KBM-7 (cell line): ENCODE measurements at regions not wholly inside any gene's neighbourhood (a gene's known extent, or its start where the extent isn't known, plus 50 kb on each side); places are given as distances from the start of the nearest gene placed in this dataset.

Experiments used
- DNase-seq: peaks from one replicate; pipeline ENCODE4 v3.0.0-alpha.2; 2015
- in situ Hi-C: fragments of 300-500 bp; cut with MboI; formaldehyde crosslinking; loops from 2 replicates; pipeline ENCODE4 v1.14.3; 2020; ENCODE audit warnings: low sequenced_read_pairs, low pct_unique_long_range_greater_than_20kb, mixed read lengths

DNA sequence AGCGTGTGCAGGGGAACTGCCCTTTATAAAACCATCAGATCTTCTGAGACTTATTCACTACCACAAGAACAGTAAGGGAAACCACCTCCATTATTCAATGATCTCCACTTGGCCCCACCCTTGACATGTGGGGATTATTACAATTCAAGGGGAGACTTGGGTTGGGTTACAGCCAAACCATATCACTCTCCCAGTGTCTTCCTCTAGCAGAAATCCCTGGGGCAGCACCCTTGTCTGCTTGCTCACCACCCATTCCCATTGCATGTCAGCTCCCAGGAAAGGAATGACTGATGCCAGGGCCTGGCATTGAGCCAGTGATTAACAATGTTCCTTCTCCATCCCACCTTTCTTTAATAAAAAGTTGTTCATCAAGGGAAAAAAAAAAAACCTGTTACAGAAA is 199.0 kb downstream of the IRX1 start:
- no peak for DNase-seq
- in situ Hi-C loops: no loop called here

DNA sequence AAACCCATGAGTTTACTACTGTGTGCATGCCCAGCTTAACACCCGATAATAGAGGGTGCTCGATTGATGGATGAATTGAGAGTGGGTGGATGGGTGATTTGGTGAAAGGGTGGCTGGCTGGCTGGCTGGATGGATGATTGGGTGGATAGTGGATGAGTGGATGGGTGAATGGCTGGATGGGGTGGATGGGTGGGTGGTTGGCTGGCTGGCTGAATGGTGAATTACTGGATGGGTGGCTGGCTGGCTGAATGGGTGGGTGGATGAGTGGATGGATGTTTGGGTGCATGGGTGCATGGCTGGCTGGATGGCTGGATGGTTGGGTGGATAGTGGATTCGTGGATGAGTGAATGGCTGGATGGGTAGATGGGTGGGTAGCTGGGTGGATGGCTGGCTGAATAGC is 201.1 kb downstream of the IRX1 start:
- in situ Hi-C loops: no loop called here

GRCh38 chr5:3801967-3802366 is 206.3 kb downstream of the IRX1 start:
- no peak for DNase-seq
- in situ Hi-C loops: no loop called here

More for the DNA sequence above, 201.1 kb downstream of the IRX1 start:
- no peak for DNase-seq

- in situ Hi-C loops: no loop called here
- no peak for DNase-seq
Observed at GRCh38 chr5:3809455-3809854, 213.8 kb downstream of the IRX1 start.

DNA sequence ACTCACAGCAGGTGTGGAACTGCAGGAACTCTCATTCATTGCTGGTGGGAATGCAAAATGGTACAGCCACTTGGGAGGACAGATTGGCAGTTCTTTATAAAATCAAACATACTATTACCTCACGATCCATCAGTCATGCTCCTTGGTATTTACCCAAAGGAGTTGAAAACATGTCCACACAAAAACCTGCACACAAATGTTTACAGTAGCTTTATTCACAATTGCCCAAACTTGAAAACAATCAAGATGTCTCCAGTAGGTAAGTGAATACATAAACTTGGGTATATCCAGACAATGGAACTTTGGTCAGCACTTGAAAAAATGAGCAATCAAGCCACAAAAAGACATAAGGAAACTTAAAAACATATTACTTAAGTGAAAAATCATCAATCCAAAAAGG is 215.5 kb downstream of the IRX1 start:
- no peak for DNase-seq
- in situ Hi-C loops: no loop called here

DNA sequence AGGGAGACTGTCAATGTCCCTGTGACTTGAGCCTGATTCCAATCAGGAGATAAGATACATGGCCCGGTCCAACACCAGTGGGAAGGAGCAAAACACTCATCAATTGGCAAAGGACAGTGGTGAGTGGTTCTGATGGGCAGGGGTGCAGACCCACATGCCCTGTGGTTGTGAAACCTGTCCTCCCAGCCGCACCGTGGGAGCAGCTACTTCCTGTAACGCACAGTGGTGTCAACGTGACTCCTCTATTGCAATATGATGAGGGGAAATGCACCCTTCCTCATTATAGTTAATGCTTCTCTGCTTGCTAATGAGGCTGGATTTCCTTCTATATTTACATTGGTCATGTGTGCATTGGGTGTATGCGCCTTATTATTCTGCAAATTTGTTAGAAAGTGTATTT is 223.0 kb downstream of the IRX1 start:
- no peak for DNase-seq
- in situ Hi-C loops: no loop called here

GRCh38 chr5:3825531-3826451 is 230.2 kb downstream of the IRX1 start:
- in situ Hi-C loops: no loop called here
- no peak for DNase-seq

DNA sequence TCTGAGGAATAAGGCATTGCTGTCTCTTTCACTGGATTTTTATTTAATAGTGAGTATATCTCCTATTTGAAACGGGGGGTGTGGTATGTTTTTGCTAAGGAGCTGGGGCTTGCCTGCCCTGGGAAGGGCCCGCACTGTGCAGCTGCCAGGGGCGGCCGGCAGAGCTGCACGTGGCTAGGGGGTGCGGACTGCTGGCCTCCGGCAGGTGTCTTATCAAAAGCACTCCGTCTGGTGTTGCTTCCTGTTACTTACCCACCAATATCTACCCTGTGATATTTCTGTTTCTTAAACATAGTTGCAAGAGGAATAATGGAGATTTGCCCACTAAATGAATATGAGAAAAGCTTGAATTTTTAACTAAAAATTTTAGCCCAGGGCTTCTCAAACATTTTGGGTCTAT is 232.0 kb downstream of the IRX1 start:
- in situ Hi-C loops: no loop called here
- DNase-seq: no peak

DNA sequence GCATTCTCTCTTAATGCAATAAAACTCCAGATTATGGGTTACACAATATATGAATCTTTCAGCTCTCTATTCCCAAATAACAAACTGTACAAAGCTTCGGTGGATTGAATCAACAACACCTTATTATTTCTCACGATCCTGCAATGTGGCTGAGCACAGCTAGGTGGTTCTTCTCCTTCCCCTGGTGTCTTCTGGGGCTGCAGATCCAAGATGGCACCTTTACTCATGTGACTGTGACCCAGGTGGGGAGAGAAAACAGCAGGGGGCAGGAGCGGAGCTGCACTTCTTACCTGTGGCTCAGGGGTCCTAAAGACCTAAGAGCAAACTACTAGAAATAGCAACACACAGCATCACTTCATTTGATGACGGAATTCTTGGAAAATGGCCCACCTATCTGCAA is 233.1 kb downstream of the IRX1 start:
- DNase-seq: no peak
- in situ Hi-C loops: no loop called here

DNA sequence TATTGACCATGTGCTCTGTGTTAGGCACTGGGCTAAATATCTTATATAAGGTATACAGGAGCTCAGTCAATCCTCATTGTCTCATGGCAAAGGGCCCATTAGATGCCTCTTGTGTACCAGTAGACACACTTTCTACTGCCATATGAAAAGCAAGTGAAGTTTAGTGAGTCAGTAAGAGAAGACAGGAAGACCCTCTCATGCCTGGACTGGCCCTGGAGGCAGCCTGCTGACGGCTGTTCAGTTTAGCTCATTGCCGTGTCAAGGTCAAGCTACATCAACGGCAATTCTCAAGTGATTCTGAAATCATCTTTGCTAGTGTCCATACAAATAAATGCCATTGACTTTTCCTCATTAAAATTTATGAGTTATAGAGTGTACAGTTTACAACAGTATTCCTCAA is 237.9 kb downstream of the IRX1 start:
- in situ Hi-C loops: no loop called here
- no peak for DNase-seq

- no peak for DNase-seq
- in situ Hi-C loops: no loop called here
Observed at GRCh38 chr5:3835811-3836210, 240.2 kb downstream of the IRX1 start.

DNA sequence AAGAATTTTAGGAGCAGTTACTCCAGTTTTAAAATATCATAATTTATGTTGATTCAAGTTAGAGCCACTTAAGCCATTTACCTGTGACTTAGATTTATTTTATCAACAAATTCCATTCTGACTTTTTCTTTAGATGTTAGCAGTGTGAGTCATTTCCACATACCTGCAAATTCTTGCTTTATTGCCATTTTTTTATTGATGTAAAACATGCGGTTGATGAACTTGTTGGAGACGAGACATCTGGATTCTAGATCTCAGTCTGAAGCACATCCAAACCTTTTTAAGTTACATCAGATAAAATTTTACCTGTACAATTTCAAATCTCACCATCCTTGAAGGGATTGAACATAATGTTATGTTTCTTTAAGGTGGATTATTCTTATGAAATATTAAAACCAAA is 240.9 kb downstream of the IRX1 start:
- in situ Hi-C loops: no loop called here
- DNase-seq: no peak

GRCh38 chr5:3837506-3837905 is 241.9 kb downstream of the IRX1 start:
- in situ Hi-C loops: no loop called here
- no peak for DNase-seq

DNA sequence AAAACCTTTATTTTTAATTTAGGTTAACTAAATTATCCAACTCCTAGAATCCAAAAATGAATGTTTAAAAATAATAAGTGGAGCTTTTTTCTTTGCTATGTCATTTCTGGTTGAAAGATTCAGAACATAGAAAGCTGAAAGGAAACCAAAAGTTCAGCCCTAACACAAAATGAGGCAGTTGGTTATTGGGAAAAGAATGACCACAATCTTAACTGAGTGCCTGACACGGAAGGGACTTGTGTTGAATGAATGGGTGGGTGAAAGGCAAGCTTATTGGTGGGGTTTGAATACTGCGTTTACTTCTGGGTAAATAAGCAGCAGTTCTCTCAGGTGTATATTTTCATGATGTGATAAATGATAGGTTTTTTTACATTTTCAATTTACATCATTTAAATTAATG is 243.5 kb downstream of the IRX1 start:
- DNase-seq: no peak
- in situ Hi-C loops: no loop called here

- DNase-seq: no peak
- in situ Hi-C loops: no loop called here
Observed at GRCh38 chr5:3842591-3842990, 247.0 kb downstream of the IRX1 start.

DNA sequence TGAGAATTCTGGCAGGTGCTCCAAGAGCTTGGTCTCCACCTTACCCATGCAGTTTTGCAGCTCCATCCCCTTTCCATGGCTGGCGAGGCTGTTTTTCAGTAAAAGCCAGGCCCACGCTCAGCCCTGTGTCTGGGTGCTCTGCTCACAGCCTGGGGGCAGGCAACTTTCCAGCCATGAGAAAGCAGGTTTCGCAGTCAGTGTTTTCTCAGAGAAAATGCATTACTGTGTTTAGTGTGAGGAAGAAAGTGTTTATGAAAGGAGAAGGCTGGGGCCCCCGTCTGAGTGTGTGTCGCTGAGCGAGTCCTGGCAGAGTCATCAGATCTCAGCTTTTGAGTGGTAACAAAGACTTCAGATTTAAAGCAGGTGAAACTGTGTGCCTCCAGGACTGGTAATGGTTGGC is 248.1 kb downstream of the IRX1 start:
- in situ Hi-C loops: no loop called here
- no peak for DNase-seq

GRCh38 chr5:3844266-3844665 is 248.6 kb downstream of the IRX1 start:
- DNase-seq: no peak
- in situ Hi-C loops: no loop called here

GRCh38 chr5:3845230-3845629 is 249.6 kb downstream of the IRX1 start:
- in situ Hi-C loops: no loop called here
- no peak for DNase-seq

GRCh38 chr5:3852161-3852916 is 256.7 kb downstream of the IRX1 start:
- DNase-seq: no peak
- in situ Hi-C loops: no loop called here

GRCh38 chr5:3853362-3853761 is 257.7 kb downstream of the IRX1 start:
- no peak for DNase-seq
- in situ Hi-C loops: no loop called here
